Neural cell (in vitro differentiated cells): ENCODE measurements at regions not wholly inside any gene's neighbourhood (a gene's known extent, or its start where the extent isn't known, plus 50 kb on each side); places are given as distances from the start of the nearest gene placed in this dataset.

Source experiments
- EP300 ChIP-seq: fragments of 450-650 bp; conservative IDR thresholded peaks from 2 replicates; pipeline ENCODE4 v1.6.1; 2014; ENCODE audit warnings: antibody characterized with exemption, mild to moderate bottlenecking, moderate library complexity; ENCODE audit not compliant: poor library complexity, severe bottlenecking
- EZH2 ChIP-seq: fragments of 200-600, 300-800 bp; shearing (Covaris generic), sonication (generic); IDR thresholded peaks from 2 replicates; pipeline ENCODE4 v1.6.1; 2014; ENCODE audit warnings: antibody characterized with exemption, low read length, borderline replicate concordance, mild to moderate bottlenecking; ENCODE audit not compliant: insufficient read depth, poor library complexity, severe bottlenecking
- MXI1 ChIP-seq: fragments of 450-650 bp; conservative IDR thresholded peaks from 2 replicates; pipeline ENCODE4 v1.6.1; 2014; ENCODE audit warnings: antibody characterized with exemption, mild to moderate bottlenecking; ENCODE audit not compliant: poor library complexity, severe bottlenecking
- POLR2AphosphoS5 ChIP-seq: IDR thresholded peaks from 2 replicates; pipeline ENCODE4 v1.6.1; 2012
- RAD21 ChIP-seq: fragments of 450-650 bp; conservative IDR thresholded peaks from 2 replicates; pipeline ENCODE4 v1.6.1; 2014; ENCODE audit warnings: antibody characterized with exemption, mild to moderate bottlenecking, moderate library complexity
- REST ChIP-seq: IDR thresholded peaks from 2 replicates; pipeline ENCODE4 v1.6.1; 2012; ENCODE audit warnings: borderline replicate concordance
- SMC3 ChIP-seq: fragments of 450-650 bp; conservative IDR thresholded peaks from 2 replicates; pipeline ENCODE4 v1.6.1; 2014; ENCODE audit warnings: antibody characterized with exemption, mild to moderate bottlenecking, moderate library complexity; ENCODE audit not compliant: poor library complexity
- TAF1 ChIP-seq: IDR thresholded peaks from 2 replicates; pipeline ENCODE4 v1.6.1; 2012; ENCODE audit warnings: low read depth
- TF ChIP-seq, protein P1 (sequence below): fragments of 450-650 bp; IDR thresholded peaks from 2 replicates; pipeline ENCODE4 v1.5.1; 2014; ENCODE audit warnings: antibody characterized with exemption, mild to moderate bottlenecking, moderate library complexity; ENCODE audit not compliant: poor library complexity, severe bottlenecking

GRCh38 chr11:32253706-32254105, 162.8 kb downstream of the RCN1 start:
- TF ChIP-seq POLR2AphosphoS5 (no peak), REST (no peak), RAD21 (no peak), EZH2 (no peak), MXI1 (no peak), TAF1 (no peak), EP300 (no peak), SMC3 (no peak)
- TF ChIP-seq, protein P1, sequence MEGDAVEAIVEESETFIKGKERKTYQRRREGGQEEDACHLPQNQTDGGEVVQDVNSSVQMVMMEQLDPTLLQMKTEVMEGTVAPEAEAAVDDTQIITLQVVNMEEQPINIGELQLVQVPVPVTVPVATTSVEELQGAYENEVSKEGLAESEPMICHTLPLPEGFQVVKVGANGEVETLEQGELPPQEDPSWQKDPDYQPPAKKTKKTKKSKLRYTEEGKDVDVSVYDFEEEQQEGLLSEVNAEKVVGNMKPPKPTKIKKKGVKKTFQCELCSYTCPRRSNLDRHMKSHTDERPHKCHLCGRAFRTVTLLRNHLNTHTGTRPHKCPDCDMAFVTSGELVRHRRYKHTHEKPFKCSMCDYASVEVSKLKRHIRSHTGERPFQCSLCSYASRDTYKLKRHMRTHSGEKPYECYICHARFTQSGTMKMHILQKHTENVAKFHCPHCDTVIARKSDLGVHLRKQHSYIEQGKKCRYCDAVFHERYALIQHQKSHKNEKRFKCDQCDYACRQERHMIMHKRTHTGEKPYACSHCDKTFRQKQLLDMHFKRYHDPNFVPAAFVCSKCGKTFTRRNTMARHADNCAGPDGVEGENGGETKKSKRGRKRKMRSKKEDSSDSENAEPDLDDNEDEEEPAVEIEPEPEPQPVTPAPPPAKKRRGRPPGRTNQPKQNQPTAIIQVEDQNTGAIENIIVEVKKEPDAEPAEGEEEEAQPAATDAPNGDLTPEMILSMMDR, result no peak
